ENCODE measurements at regions not wholly inside any gene's neighbourhood (a gene's known extent, or its start where the extent isn't known, plus 50 kb on each side); places are given as distances from the start of the nearest gene placed in this dataset.

DNA sequence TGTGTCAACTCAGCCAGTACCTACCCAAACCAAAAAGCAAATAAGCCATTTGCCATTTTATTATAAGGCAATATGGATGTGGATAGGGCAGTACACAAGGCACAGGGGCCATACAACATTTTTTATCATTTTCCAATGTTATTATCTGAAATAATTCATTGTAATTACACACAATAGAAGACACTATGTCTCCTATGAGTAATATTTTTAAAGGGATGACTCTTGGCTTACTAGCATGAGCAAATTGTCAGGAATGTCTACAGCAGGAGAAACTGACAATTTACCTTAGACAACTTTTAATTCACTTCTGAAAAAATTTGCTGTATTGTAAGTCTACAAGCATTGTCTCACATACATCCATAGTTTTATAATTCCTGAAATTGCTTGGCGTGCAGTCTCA, 1193.9 kb upstream of the CELF4 start:
- WGBS, 2 donors = 86 to 90% methylated on average over 1 of the region's 1 CpG
- Histone ChIP-seq H3K27me3 (no peaks in the 10 kb centered on the region), H3K36me3 (no peaks in the 10 kb centered on the region), H3K4me1 (no peaks in the 10 kb centered on the region), H3K27ac (no peak overlapping the region), H3K4me3 (no peak overlapping the region), H3K9me3 (no peaks in the 10 kb centered on the region)
- no peak for DNase-seq
- no peak for TF ChIP-seq EP300 (IDR thresholded peaks at IDR 0.05)
- TF ChIP-seq POLR2AphosphoS5 (IDR thresholded peaks at IDR 0.05) = no peak
- TF ChIP-seq POLR2A (IDR thresholded peaks at IDR 0.05) = no peak
- no peak for TF ChIP-seq CTCF (IDR thresholded peaks at IDR 0.05)
- no peak for ATAC-seq (ENCODE audit: low FRiP score in 2 of 2)

DNA sequence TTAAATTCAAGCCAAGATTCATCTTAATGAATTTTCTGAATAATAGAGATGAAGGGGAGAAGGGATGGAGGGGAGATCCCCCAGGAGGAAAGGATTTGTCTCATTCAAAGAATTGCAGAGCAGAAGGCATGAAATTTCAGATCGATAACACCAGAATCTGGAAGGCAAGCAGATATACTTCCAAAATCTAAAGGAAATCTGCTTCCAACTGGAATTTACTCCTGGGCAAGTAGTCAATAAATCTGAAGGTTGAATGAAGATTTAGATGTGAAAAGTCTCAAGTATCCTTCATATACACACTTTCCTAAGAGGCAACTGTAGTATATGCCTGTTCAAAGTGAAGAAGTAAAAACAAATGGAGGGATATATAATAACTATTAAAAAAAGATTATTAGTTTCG, 1190.8 kb upstream of the CELF4 start:
- ATAC-seq (ENCODE audit: low FRiP score in 2 of 2) = no peak
- DNase-seq = no peak
- no peaks in the 10 kb centered on the region for H3K4me1 ChIP-seq
- H3K36me3 ChIP-seq = no peaks in the 10 kb centered on the region
- TF ChIP-seq EP300 (IDR thresholded peaks at IDR 0.05) = no peak
- no peak for TF ChIP-seq POLR2A (IDR thresholded peaks at IDR 0.05)
- TF ChIP-seq CTCF (IDR thresholded peaks at IDR 0.05) = no peak
- TF ChIP-seq POLR2AphosphoS5 (IDR thresholded peaks at IDR 0.05) = no peak
- WGBS, 2 donors = 76 to 85% methylated on average over 2 of the region's 2 CpGs
- H3K27ac ChIP-seq = no peak overlapping the region
- H3K9me3 ChIP-seq = no peaks in the 10 kb centered on the region
- no peak overlapping the region for H3K4me3 ChIP-seq
- H3K27me3 ChIP-seq = no peaks in the 10 kb centered on the region

DNA sequence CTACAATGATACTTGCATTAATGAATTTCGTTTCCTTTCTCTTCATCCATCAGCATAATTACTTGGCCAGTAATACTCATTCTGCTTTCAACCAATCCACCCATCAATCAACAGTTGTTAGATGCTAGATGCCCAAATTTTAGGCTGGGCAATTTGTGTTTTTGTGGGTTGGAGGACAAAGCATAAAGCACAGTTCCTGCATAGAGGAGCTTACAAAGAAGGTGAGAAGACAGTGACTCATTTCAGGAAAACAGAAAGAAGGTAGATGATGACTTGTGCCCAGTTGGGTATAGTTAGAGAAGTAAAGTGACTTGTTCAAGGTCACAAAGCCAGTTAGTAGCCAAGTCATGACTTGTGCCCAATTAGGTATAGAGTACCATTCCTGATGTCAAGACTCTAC, 1186.8 kb upstream of the CELF4 start:
- no peaks in the 10 kb centered on the region for H3K9me3 ChIP-seq
- no peak for TF ChIP-seq EP300 (IDR thresholded peaks at IDR 0.05)
- no peak for TF ChIP-seq POLR2A (IDR thresholded peaks at IDR 0.05)
- no peak for TF ChIP-seq POLR2AphosphoS5 (IDR thresholded peaks at IDR 0.05)
- 34 to 50% methylated on average over 1 of the region's 1 CpG for WGBS, 2 donors
- H3K4me1 ChIP-seq = no peaks in the 10 kb centered on the region
- no peak overlapping the region for H3K27ac ChIP-seq
- no peaks in the 10 kb centered on the region for H3K36me3 ChIP-seq
- no peaks in the 10 kb centered on the region for H3K27me3 ChIP-seq
- H3K4me3 ChIP-seq = no peak overlapping the region
- ATAC-seq (ENCODE audit: low FRiP score in 2 of 2) (no peak), DNase-seq (no peak)

- ATAC-seq (ENCODE audit: low FRiP score in 2 of 2) = no peak
- Histone ChIP-seq H3K36me3 (no peaks in the 10 kb centered on the region), H3K9me3 (no peaks in the 10 kb centered on the region), H3K27ac (no peak overlapping the region), H3K4me1 (no peaks in the 10 kb centered on the region), H3K4me3 (no peak overlapping the region), H3K27me3 (no peaks in the 10 kb centered on the region)
- DNase-seq = peak in 1 of 2 donors; percentile 36
- WGBS, 2 donors = 36 to 51% methylated on average over 4 to 8 of the region's 8 CpGs
- TF ChIP-seq CTCF (IDR thresholded peaks at IDR 0.05) = no peak
- no peak for TF ChIP-seq EP300 (IDR thresholded peaks at IDR 0.05)
- no peak for TF ChIP-seq POLR2AphosphoS5 (IDR thresholded peaks at IDR 0.05)
- TF ChIP-seq POLR2A (IDR thresholded peaks at IDR 0.05) = no peak
These were observed 1186.3 kb upstream of the CELF4 start for GRCh38 chr18:38751898-38752297.

DNA sequence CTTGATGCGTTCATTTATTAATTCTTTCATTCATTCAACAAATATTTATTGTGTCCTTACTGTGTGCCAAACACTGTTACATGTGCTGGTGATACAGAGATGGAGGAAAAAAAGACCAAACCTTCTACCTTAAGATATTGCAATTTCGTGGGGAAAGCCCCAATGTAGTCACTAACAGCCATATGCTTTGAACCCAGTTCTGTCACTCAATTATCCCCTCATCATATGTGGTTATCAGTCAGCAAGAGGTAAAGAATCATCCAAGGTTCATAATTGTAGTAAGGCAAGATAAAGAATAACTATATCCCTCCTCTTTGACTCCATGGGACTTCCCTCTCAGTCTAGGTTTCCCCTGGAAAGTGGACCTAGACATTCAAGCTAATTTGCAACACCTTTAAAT, 1185.6 kb upstream of the CELF4 start:
- Histone ChIP-seq H3K4me3 (no peak overlapping the region), H3K36me3 (no peaks in the 10 kb centered on the region), H3K9me3 (no peaks in the 10 kb centered on the region), H3K27ac (no peak overlapping the region), H3K4me1 (no peaks in the 10 kb centered on the region), H3K27me3 (no peaks in the 10 kb centered on the region)
- 74 to 82% methylated on average over 2 of the region's 2 CpGs for WGBS, 2 donors
- DNase-seq = no peak
- no peak for ATAC-seq (ENCODE audit: low FRiP score in 2 of 2)
- TF ChIP-seq POLR2A (IDR thresholded peaks at IDR 0.05) (no peak), CTCF (IDR thresholded peaks at IDR 0.05) (no peak), EP300 (IDR thresholded peaks at IDR 0.05) (no peak), POLR2AphosphoS5 (IDR thresholded peaks at IDR 0.05) (no peak)
